K562 (cell line): ENCODE measurements at regions not wholly inside any gene's neighbourhood (a gene's known extent, or its start where the extent isn't known, plus 50 kb on each side); places are given as distances from the start of the nearest gene placed in this dataset.

Experiments used
- ATAC-seq: fragments of 200-7000 bp; cut with Tn5 transposase; 3 replicates; pipeline ENCODE4 v1.9.1; 2020; ENCODE audit warnings: moderate library complexity
- BruUV-seq: library from RNA; stranded (reverse); fragments of 400-500 nt; replicated peaks from 2 replicates; lab custom pipeline; 2021; lab: Mats Ljungman, UMichigan
- CTCF ChIA-PET: fragments of 300-600 bp; formaldehyde crosslinking; extraction: SDS; loops from one replicate; lab custom pipeline; 2021; ENCODE audit warnings: low intra/inter-chr PET ratio; lab: Yijun Ruan, JAX
- POLR2A ChIA-PET: fragments of 300-600, 350-650 bp; sonication (Branson Sonifier 250); formaldehyde crosslinking; extraction: SDS; loops from one replicate; lab custom pipeline; 2021; ENCODE audit warnings: antibody characterized with exemption, inconsistent platforms; lab: Yijun Ruan, JAX
- DNase-seq, 4 experiments: peaks; one replicate each; pipeline versions ENCODE4 v3.0.0 to v3.0.0-alpha.2; 2011 to 2018; ENCODE audit warnings: low spot score in 3 of 4, mixed read lengths in 3 of 4; ENCODE audit errors: extremely low read depth in 1 of 4
- FAIRE-seq: peaks from 2 replicates; lab custom pipeline; 2011; peaks lifted over from hg19 to GRCh38; lab: Jason Lieb, UNC
- H2AFZ ChIP-seq: 2 replicates; pipeline ENCODE4 v1.6.0; 2011; ENCODE audit warnings: low read depth, low read length, control low read depth, inconsistent platforms
- H3K27ac ChIP-seq: fragments of 200-600 bp; 3 replicates; pipeline ENCODE4 v1.8.0; 2011; ENCODE audit warnings: low read depth, mild to moderate bottlenecking, control low read depth, inconsistent platforms, low read length, moderate library complexity, mixed read lengths; ENCODE audit errors: extremely low read depth
- H3K27me3 ChIP-seq, 2 experiments: fragments of 300-600 bp in 1 of 2; 2 replicates in 1 of 2; 3 replicates in 1 of 2; pipeline versions ENCODE4 v1.6.0 to v1.8.0; 2011; ENCODE audit warnings: inconsistent platforms in 2 of 2, low read length in 2 of 2, mild to moderate bottlenecking in 1 of 2, mixed read lengths in 1 of 2, moderate library complexity in 1 of 2; ENCODE audit not compliant: control insufficient read depth in 2 of 2, insufficient read depth in 2 of 2
- H3K36me3 ChIP-seq: fragments of 300-600 bp; 3 replicates; pipeline ENCODE4 v1.8.0; 2011; ENCODE audit warnings: mild to moderate bottlenecking, low read length, inconsistent platforms; ENCODE audit not compliant: control insufficient read depth, insufficient read depth
- H3K4me1 ChIP-seq, 2 experiments: fragments of 200-600 bp in 1 of 2; replicated peaks in 1 of 2; 2 replicates in 1 of 2; 3 replicates in 1 of 2; pipeline versions ENCODE4 v1.5.1 to v1.8.0; 2011; ENCODE audit warnings: inconsistent platforms in 2 of 2, low read length in 2 of 2, mild to moderate bottlenecking in 1 of 2, mixed read lengths in 1 of 2, moderate library complexity in 1 of 2; ENCODE audit not compliant: control insufficient read depth in 2 of 2, insufficient read depth in 2 of 2
- H3K4me2 ChIP-seq: 2 replicates; pipeline ENCODE4 v1.6.1; 2011; ENCODE audit warnings: low read length, control low read depth, inconsistent platforms, mixed read lengths; ENCODE audit not compliant: insufficient read depth
- H3K4me3 ChIP-seq: fragments of 200-600 bp; sonication (generic), shearing (Covaris generic); 2 replicates; pipeline ENCODE4 v1.5.1; 2016; ENCODE audit warnings: control low read depth, inconsistent platforms
- H3K79me2 ChIP-seq: fragments of 200-600 bp; 3 replicates; pipeline ENCODE4 v1.8.0; 2011; ENCODE audit warnings: low read length, inconsistent platforms; ENCODE audit not compliant: control insufficient read depth, insufficient read depth
- H3K9ac ChIP-seq, 2 experiments: 2 replicates each; pipeline versions ENCODE4 v1.6.0 to v1.6.1; 2011; ENCODE audit warnings: low read depth in 2 of 2, low read length in 2 of 2, control low read depth in 1 of 2, inconsistent platforms in 1 of 2, mild to moderate bottlenecking in 1 of 2, mixed read lengths in 1 of 2; ENCODE audit not compliant: insufficient read depth in 1 of 2
- H3K9me1 ChIP-seq: one replicate; pipeline ENCODE4 v1.6.0; 2011; ENCODE audit warnings: inconsistent platforms, mild to moderate bottlenecking, low read length, moderate library complexity; ENCODE audit not compliant: control insufficient read depth, insufficient read depth
- H3K9me3 ChIP-seq: replicated peaks from 2 replicates; pipeline ENCODE4 v1.5.1; 2011; ENCODE audit warnings: low read depth, low read length, inconsistent platforms; ENCODE audit not compliant: control insufficient read depth, insufficient read depth
- H4K20me1 ChIP-seq: replicated peaks from 2 replicates; pipeline ENCODE4 v1.6.1; 2011; ENCODE audit warnings: low read length, inconsistent platforms, mixed read lengths; ENCODE audit not compliant: control insufficient read depth, insufficient read depth
- E2F8 ChIP-seq: fragments of 450-650 bp; IDR thresholded peaks from 2 replicates; pipeline ENCODE4 v1.7.1; 2018; ENCODE audit warnings: mild to moderate bottlenecking, low read depth; ENCODE audit not compliant: partially characterized antibody
- TBL1XR1 ChIP-seq, 2 experiments: IDR thresholded peaks; 2 replicates each; pipeline ENCODE4 v1.6.1; 2012; ENCODE audit warnings: improper control_type of control experiment in 2 of 2, low read length in 2 of 2, mild to moderate bottlenecking in 1 of 2
- TSC22D4 ChIP-seq: fragments of 450-650 bp; IDR thresholded peaks from 2 replicates; pipeline ENCODE4 v1.6.1; 2016; ENCODE audit warnings: missing genetic modification characterization, missing biosample characterization, control low read depth
- ZBTB2 ChIP-seq: fragments of 450-650 bp; IDR thresholded peaks from 2 replicates; pipeline ENCODE4 v1.6.1; 2016; ENCODE audit warnings: antibody characterized with exemption
- ZFP91 ChIP-seq: sonication (generic); formaldehyde crosslinking; IDR thresholded peaks from 2 replicates; pipeline ENCODE4 v1.8.0; 2022; ENCODE audit warnings: mild to moderate bottlenecking, missing genetic modification reagents
- ZFPM2 ChIP-seq: fragments of 250-450 bp; sonication (Bioruptor Pico); IDR thresholded peaks from 2 replicates; pipeline ENCODE4 v1.5.1; 2022; ENCODE audit warnings: mild to moderate bottlenecking
- ZNF124 ChIP-seq: sonication (generic); formaldehyde crosslinking; IDR thresholded peaks from 2 replicates; pipeline ENCODE4 v1.8.1; 2022; ENCODE audit warnings: missing genetic modification reagents
- ZNF41 ChIP-seq: fragments of 250-450 bp; sonication (Bioruptor Pico); conservative IDR thresholded peaks from 2 replicates; pipeline ENCODE4 v1.4.0; 2020; ENCODE audit warnings: mild to moderate bottlenecking
- WGBS: fragments of 100-300 bp; shearing (Covaris generic); methylation state at CpG from one replicate; pipeline ENCODE4 v1.1.6; 2016; ENCODE audit warnings: low coverage, mixed read lengths; ENCODE audit not compliant: insufficient coverage; ENCODE audit errors: missing lambda C conversion rate; 5-methylcytosine and 5-hydroxymethylcytosine counted together
- in situ Hi-C: fragments of 300-500 bp; cut with MboI; formaldehyde crosslinking; loops from 4 replicates; pipeline ENCODE4 v1.15.0; 2018; ENCODE audit warnings: inconsistent platforms, mixed read lengths
- intact Hi-C: fragments of 100-400 bp; cut with micrococcal nuclease; formaldehyde crosslinking; loops from 2 replicates; pipeline ENCODE4 v1.14.2; 2022
- TF ChIP-seq, protein P1 (sequence below): fragments of 450-650 bp; conservative IDR thresholded peaks from 2 replicates; pipeline ENCODE4 v1.6.1; 2016; ENCODE audit warnings: missing genetic modification characterization, low read depth, mild to moderate bottlenecking, control low read depth, missing compliant biosample characterization

DNA sequence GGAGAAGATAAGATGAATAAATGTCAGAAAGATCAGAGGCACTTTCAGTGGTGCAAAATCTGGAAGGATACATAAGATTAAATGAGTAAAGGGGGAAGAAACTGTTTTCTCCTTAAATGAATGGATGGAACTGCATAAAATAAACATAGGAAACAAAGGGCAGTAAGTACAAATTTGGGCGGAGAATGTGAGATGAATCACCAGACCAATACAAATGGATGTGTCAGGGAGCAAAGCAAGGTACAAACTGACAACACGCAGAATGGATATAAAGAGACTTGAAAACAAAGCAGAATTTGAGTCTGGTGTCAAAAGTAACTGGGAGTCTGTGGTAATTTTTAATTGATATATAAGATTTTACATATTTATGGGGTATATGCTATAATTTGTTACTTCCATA is 175.3 kb upstream of the PCDH18 start:
- ChIA-PET CTCF (no interaction called here), POLR2A (no interaction called here)
- no peaks in the 10 kb centered on the region for H3K36me3 ChIP-seq
- no peaks in the 10 kb centered on the region for H4K20me1 ChIP-seq
- no peak overlapping the region for H3K4me3 ChIP-seq
- no peaks in the 10 kb centered on the region for H3K9me3 ChIP-seq
- no peaks in the 10 kb centered on the region for H3K9me1 ChIP-seq
- in situ Hi-C loops, result no loop called here
- FAIRE-seq (no peak), DNase-seq (no peak), ATAC-seq (no peak)
- no peaks in the 10 kb centered on the region for H3K27me3 ChIP-seq
- intact Hi-C loops, result no loop called here
- H3K4me2 ChIP-seq, result no peak overlapping the region
- H3K79me2 ChIP-seq, result no peaks in the 10 kb centered on the region
- WGBS, result 11% methylated on average over 2 of the region's 2 CpGs
- BruUV-seq, result no TSS peak
- H3K27ac ChIP-seq, result no peak overlapping the region
- no peak overlapping the region for H2AFZ ChIP-seq
- no peak overlapping the region for H3K9ac ChIP-seq
- TF ChIP-seq ZNF124 (CRISPR knock-in tag) (no peak), ZBTB2 (no peak)
- TF ChIP-seq, all 486 proteins: peak for 0
- H3K4me1 ChIP-seq, result no peaks in the 10 kb centered on the region

GRCh38 chr4:137707102-137707620 is 174.9 kb upstream of the PCDH18 start:
- Histone ChIP-seq H3K9me3 (no peaks in the 10 kb centered on the region), H3K36me3 (no peaks in the 10 kb centered on the region), H3K4me3 (no peak overlapping the region), H3K9ac (no peak overlapping the region), H3K79me2 (no peaks in the 10 kb centered on the region), H4K20me1 (no peaks in the 10 kb centered on the region), H3K9me1 (no peaks in the 10 kb centered on the region), H3K27ac (no peak overlapping the region), H3K4me1 (no peaks in the 10 kb centered on the region), H3K27me3 (no peaks in the 10 kb centered on the region), H3K4me2 (no peak overlapping the region), H2AFZ (no peak overlapping the region)
- in situ Hi-C loops, result no loop called here
- ATAC-seq (no peak), FAIRE-seq (no peak), DNase-seq (no peak)
- BruUV-seq, result no TSS peak
- ChIA-PET CTCF (no interaction called here), POLR2A (no interaction called here)
- intact Hi-C loops, result no loop called here
- TF ChIP-seq E2F8, result no peak
- TF ChIP-seq TBL1XR1 (IDR thresholded peaks at IDR 0.05; ENCODE audit: low read length in 2 of 2), result no peak
- no peak for TF ChIP-seq ZFP91
- no peak for TF ChIP-seq ZFPM2 (CRISPR knock-in tag)
- TF ChIP-seq ZNF41 (CRISPR knock-in tag), result no peak
- TF ChIP-seq, protein P1, sequence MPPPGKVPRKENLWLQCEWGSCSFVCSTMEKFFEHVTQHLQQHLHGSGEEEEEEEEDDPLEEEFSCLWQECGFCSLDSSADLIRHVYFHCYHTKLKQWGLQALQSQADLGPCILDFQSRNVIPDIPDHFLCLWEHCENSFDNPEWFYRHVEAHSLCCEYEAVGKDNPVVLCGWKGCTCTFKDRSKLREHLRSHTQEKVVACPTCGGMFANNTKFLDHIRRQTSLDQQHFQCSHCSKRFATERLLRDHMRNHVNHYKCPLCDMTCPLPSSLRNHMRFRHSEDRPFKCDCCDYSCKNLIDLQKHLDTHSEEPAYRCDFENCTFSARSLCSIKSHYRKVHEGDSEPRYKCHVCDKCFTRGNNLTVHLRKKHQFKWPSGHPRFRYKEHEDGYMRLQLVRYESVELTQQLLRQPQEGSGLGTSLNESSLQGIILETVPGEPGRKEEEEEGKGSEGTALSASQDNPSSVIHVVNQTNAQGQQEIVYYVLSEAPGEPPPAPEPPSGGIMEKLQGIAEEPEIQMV (tag), result no peak
- TF ChIP-seq TSC22D4, result no peak
